Kidney (tissue), 13 donors: ENCODE measurements at regions not wholly inside any gene's neighbourhood (a gene's known extent, or its start where the extent isn't known, plus 50 kb on each side); places are given as distances from the start of the nearest gene placed in this dataset.

ENCODE experiments used
- DNase-seq, 5 donors: peaks; one replicate each; pipeline ENCODE4 v3.0.0-alpha.2; 2013 to 2020
- FAIRE-seq: peaks from 2 replicates; lab custom pipeline; 2012; peaks lifted over from hg19 to GRCh38; lab: Jason Lieb, UNC
- H3K27ac ChIP-seq, 2 donors: one replicate each; pipeline ENCODE4 v1.7.0; 2013; ENCODE audit warnings: low read depth in 2 of 2, low read length in 2 of 2, inconsistent platforms in 1 of 2
- H3K27me3 ChIP-seq: one replicate; pipeline ENCODE4 v1.7.1; 2013; ENCODE audit warnings: low read length, inconsistent platforms; ENCODE audit not compliant: control insufficient read depth, insufficient read depth
- H3K36me3 ChIP-seq, 3 donors: one replicate each; pipeline versions ENCODE4 v1.7.0 to v1.7.1; 2013; ENCODE audit warnings: low read length in 3 of 3, control low read depth in 1 of 3, inconsistent platforms in 1 of 3; ENCODE audit not compliant: insufficient read depth in 3 of 3, control insufficient read depth in 2 of 3
- H3K4me1 ChIP-seq, 3 donors: one replicate each; pipeline versions ENCODE4 v1.7.0 to v1.7.1; 2013; ENCODE audit warnings: low read length in 3 of 3, inconsistent platforms in 1 of 3, low read depth in 1 of 3; ENCODE audit not compliant: control insufficient read depth in 2 of 3, insufficient read depth in 2 of 3
- H3K4me3 ChIP-seq, 3 donors: one replicate each; pipeline versions ENCODE4 v1.7.0 to v1.8.1; 2013; ENCODE audit warnings: low read length in 3 of 3, control low read depth in 1 of 3, inconsistent platforms in 1 of 3
- H3K9ac ChIP-seq, 3 donors: one replicate each; pipeline versions ENCODE4 v1.7.0 to v1.7.1; 2013; ENCODE audit warnings: low read length in 3 of 3, control low read depth in 1 of 3, inconsistent platforms in 1 of 3
- H3K9me3 ChIP-seq, 3 donors: one replicate each; pipeline versions ENCODE4 v1.7.0 to v1.7.1; 2013; ENCODE audit warnings: low read length in 3 of 3, control low read depth in 1 of 3, inconsistent platforms in 1 of 3; ENCODE audit not compliant: control insufficient read depth in 2 of 3, insufficient read depth in 1 of 3
- intact Hi-C: fragments of 100-400 bp; cut with DNase I; formaldehyde crosslinking; loops from one replicate; pipeline ENCODE4 v1.11.1; 2022
- TF ChIP-seq, protein P1 (sequence below): IDR thresholded peaks from 3 replicates; pipeline ENCODE4 v1.5.1; 2012; ENCODE audit warnings: mild to moderate bottlenecking, moderate library complexity, borderline replicate concordance; ENCODE audit not compliant: insufficient read depth; ENCODE audit errors: extremely low read depth
- donor health status: control.
- donor health status: control.
- donor health status: control.
- donor health status: control.
- donor health status: control.
- donor health status: DM: yes; HTN: yes; CAD: no.
- donor health status: Normal renal cell carcinoma (clear cell type).

DNA sequence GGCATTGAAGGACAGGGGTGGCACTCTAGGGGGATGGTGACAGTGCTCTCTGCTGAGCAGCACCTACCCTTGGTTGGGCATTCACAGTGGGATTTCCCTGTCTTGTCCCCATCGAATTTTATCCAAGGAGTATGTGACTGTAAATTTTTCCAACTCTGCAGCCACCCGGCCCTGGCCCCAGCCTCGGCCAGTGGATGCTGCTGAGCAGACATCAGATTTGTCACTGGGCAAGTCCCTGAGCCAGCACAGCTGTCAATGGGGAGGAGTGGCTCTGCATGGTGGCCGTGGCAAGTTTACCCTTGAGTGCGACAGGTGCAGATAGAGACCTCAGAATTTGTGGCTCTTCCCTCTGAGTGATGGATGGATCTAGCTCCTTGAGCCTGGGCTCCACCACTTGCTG is 240.2 kb upstream of the CSF3R start:
- Histone ChIP-seq H3K4me1 (no peaks in the 10 kb centered on the region), H3K27ac (no peak overlapping the region), H3K9me3 (no peaks in the 10 kb centered on the region), H3K9ac (no peak overlapping the region), H3K36me3 (no peaks in the 10 kb centered on the region), H3K4me3 (no peak overlapping the region), H3K27me3 (no peaks in the 10 kb centered on the region)
- no peak for FAIRE-seq
- TF ChIP-seq, protein P1, sequence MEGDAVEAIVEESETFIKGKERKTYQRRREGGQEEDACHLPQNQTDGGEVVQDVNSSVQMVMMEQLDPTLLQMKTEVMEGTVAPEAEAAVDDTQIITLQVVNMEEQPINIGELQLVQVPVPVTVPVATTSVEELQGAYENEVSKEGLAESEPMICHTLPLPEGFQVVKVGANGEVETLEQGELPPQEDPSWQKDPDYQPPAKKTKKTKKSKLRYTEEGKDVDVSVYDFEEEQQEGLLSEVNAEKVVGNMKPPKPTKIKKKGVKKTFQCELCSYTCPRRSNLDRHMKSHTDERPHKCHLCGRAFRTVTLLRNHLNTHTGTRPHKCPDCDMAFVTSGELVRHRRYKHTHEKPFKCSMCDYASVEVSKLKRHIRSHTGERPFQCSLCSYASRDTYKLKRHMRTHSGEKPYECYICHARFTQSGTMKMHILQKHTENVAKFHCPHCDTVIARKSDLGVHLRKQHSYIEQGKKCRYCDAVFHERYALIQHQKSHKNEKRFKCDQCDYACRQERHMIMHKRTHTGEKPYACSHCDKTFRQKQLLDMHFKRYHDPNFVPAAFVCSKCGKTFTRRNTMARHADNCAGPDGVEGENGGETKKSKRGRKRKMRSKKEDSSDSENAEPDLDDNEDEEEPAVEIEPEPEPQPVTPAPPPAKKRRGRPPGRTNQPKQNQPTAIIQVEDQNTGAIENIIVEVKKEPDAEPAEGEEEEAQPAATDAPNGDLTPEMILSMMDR: no peak
- intact Hi-C loops: no loop called here
- DNase-seq: no peak

DNA sequence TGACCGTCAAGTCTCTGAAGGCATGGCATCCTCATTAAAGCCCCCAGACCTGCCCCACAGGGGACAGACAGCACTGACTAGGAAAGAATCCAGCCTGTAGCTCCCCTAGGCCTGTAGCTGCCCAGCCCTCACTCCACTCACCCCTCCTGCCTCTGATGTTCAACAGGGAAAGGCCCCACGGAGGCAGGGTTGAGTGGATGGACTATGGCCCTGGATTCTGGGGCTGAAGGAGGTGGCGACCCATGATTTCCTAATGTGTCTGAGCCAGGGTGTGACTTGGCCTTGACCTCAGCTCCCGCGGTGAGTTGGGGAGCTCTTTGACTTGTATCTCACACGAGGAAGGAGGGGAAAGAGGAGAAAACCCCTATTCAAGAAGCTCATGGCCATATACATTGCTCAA is 238.5 kb upstream of the CSF3R start:
- DNase-seq (no peak), FAIRE-seq (no peak)
- H3K9ac ChIP-seq: no peak overlapping the region
- H3K4me3 ChIP-seq: no peak overlapping the region
- no peaks in the 10 kb centered on the region for H3K4me1 ChIP-seq
- H3K9me3 ChIP-seq: no peaks in the 10 kb centered on the region
- no peaks in the 10 kb centered on the region for H3K36me3 ChIP-seq
- H3K27ac ChIP-seq: no peak overlapping the region
- intact Hi-C loops: no loop called here
- TF ChIP-seq, protein P1: no peak
- no peaks in the 10 kb centered on the region for H3K27me3 ChIP-seq

DNA sequence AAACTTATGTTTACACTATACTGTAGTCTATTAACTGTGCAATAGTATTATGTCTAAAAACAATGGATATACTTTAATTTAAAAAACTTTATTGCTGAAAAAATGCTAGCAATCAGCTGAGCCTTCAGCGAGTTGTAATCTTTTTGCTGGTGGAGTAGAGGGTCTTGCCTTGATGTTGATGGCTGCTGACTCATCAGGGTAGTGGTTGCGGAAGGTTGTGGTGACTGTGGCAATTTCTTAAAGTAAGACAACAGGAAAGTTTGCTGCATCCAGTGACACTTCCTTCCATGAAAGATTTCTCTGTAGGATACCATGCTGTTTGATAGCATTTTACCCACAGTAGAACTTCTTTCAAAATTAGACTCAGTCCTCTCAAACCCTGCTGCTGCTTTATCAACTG is 234.7 kb upstream of the CSF3R start:
- intact Hi-C loops: no loop called here
- DNase-seq: no peak
- H3K36me3 ChIP-seq: no peaks in the 10 kb centered on the region
- H3K27me3 ChIP-seq: no peaks in the 10 kb centered on the region
- no peak for FAIRE-seq
- TF ChIP-seq, protein P1: no peak
- no peaks in the 10 kb centered on the region for H3K9me3 ChIP-seq
- no peak overlapping the region for H3K9ac ChIP-seq
- no peak overlapping the region for H3K4me3 ChIP-seq
- H3K27ac ChIP-seq: no peak overlapping the region
- no peaks in the 10 kb centered on the region for H3K4me1 ChIP-seq

DNA sequence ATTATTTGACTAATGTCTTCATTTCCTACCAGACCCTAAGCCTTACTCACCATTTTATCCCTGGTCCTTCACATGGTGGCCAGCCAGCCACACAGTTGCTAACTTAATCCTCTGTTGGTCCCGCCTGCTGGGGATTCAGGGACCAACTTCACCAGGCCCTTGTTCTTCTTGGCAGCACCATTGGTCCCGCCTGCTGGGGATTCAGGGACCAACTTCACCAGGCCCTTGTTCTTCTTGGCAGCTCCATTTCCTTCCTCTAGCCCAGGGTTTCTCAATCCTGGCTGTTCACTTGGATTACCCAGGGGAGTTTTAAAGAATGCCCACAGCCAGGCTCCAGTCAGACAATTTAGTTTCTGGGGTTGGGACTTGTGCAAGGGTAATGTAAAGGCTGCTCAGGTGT is 233.1 kb upstream of the CSF3R start:
- TF ChIP-seq, protein P1: no peak
- no peaks in the 10 kb centered on the region for H3K9me3 ChIP-seq
- no peak overlapping the region for H3K4me3 ChIP-seq
- no peaks in the 10 kb centered on the region for H3K36me3 ChIP-seq
- DNase-seq: peak in 1 of 5 donors; percentile 45
- H3K9ac ChIP-seq: no peak overlapping the region
- FAIRE-seq: no peak
- intact Hi-C loops: no loop called here
- no peak overlapping the region for H3K27ac ChIP-seq
- H3K4me1 ChIP-seq: no peaks in the 10 kb centered on the region
- H3K27me3 ChIP-seq: peaks cover 6% of the 10 kb centered on the region
